Epithelial cell of esophagus (primary cell): ENCODE measurements at regions not wholly inside any gene's neighbourhood (a gene's known extent, or its start where the extent isn't known, plus 50 kb on each side); places are given as distances from the start of the nearest gene placed in this dataset.
A peak's percentile ranks its signal among the peaks of the same experiment; 100 is the strongest.

ENCODE experiments used
- DNase-seq: peaks from one replicate; pipeline ENCODE4 v3.0.0; 2010; ENCODE audit warnings: low read depth
- H3K4me3 ChIP-seq: 2 replicates; pipeline ENCODE4 v1.5.1; 2011; ENCODE audit warnings: mild to moderate bottlenecking, low read length, control low read depth
- CTCF ChIP-seq: IDR thresholded peaks from 2 replicates; pipeline ENCODE4 v1.5.1; 2011; ENCODE audit warnings: low read depth, mild to moderate bottlenecking, low read length, control low read depth, inconsistent platforms; ENCODE audit not compliant: insufficient read depth; ENCODE audit errors: missing control alignments

GRCh38 chr18:35818353-35818667, 154.2 kb upstream of the RMP24 start:
- no peak overlapping the region for H3K4me3 ChIP-seq
- TF ChIP-seq CTCF = no peak
- DNase-seq = no peak

- H3K4me3 ChIP-seq = no peak overlapping the region
- no peak for TF ChIP-seq CTCF
- no peak for DNase-seq
These were observed 150.1 kb upstream of the RMP24 start for GRCh38 chr18:35822413-35822812.

- no peak for TF ChIP-seq CTCF
- no peak overlapping the region for H3K4me3 ChIP-seq
- no peak for DNase-seq
These were observed 146.0 kb upstream of the RMP24 start for GRCh38 chr18:35826477-35826876.

- no peak for TF ChIP-seq CTCF
- H3K4me3 ChIP-seq = no peak overlapping the region
- DNase-seq = peak; percentile 79
These were observed 145.1 kb upstream of the RMP24 start for GRCh38 chr18:35827275-35827902.

- no peak for DNase-seq
- no peak for TF ChIP-seq CTCF
These were observed 144.6 kb upstream of the RMP24 start for GRCh38 chr18:35827903-35828275.

GRCh38 chr18:35828591-35828990, 143.9 kb upstream of the RMP24 start:
- H3K4me3 ChIP-seq = no peak overlapping the region
- no peak for DNase-seq
- no peak for TF ChIP-seq CTCF

More at GRCh38 chr18:35827903-35828275, 144.6 kb upstream of the RMP24 start:
- no peak overlapping the region for H3K4me3 ChIP-seq

GRCh38 chr18:35835366-35835765, 137.1 kb upstream of the RMP24 start:
- DNase-seq = no peak
- no peak for TF ChIP-seq CTCF
- no peak overlapping the region for H3K4me3 ChIP-seq
